GM21723 (cell line): ENCODE measurements at regions not wholly inside any gene's neighbourhood (a gene's known extent, or its start where the extent isn't known, plus 50 kb on each side); places are given as distances from the start of the nearest gene placed in this dataset.

Source experiments
- ATAC-seq: cut with Tn5 transposase; IDR thresholded peaks from one replicate; pipeline ENCODE4 v1.9.1; 2021; ENCODE audit warnings: mild to moderate bottlenecking, moderate library complexity; ENCODE audit not compliant: unreplicated experiment

GRCh38 chr1:38347446-38348175 lies 301.0 kb upstream of the POU3F1 start:
- ATAC-seq = no peak

- ATAC-seq = no peak
Measured at GRCh38 chr1:38344716-38345115, 298.1 kb upstream of the POU3F1 start.

GRCh38 chr1:38341694-38342093 lies 295.1 kb upstream of the POU3F1 start:
- ATAC-seq = no peak

- ATAC-seq = no peak
Measured at GRCh38 chr1:38340409-38340808, 293.8 kb upstream of the POU3F1 start.

GRCh38 chr1:38337711-38338110 lies 291.1 kb upstream of the POU3F1 start:
- no peak for ATAC-seq

GRCh38 chr1:38336961-38337360 lies 290.4 kb upstream of the POU3F1 start:
- ATAC-seq = no peak

- no peak for ATAC-seq
Measured at GRCh38 chr1:38336301-38336923, 289.8 kb upstream of the POU3F1 start.

GRCh38 chr1:38334930-38335592 lies 288.5 kb upstream of the POU3F1 start:
- ATAC-seq = no peak

- ATAC-seq = no peak
Measured at GRCh38 chr1:38332649-38333310, 286.2 kb upstream of the POU3F1 start.

GRCh38 chr1:38331496-38332210 lies 285.1 kb upstream of the POU3F1 start:
- ATAC-seq = no peak

GRCh38 chr1:38330799-38331198 lies 284.2 kb upstream of the POU3F1 start:
- ATAC-seq = no peak

GRCh38 chr1:38329644-38330043 lies 283.1 kb upstream of the POU3F1 start:
- ATAC-seq = no peak

GRCh38 chr1:38328278-38329035 lies 281.9 kb upstream of the POU3F1 start:
- no peak for ATAC-seq

GRCh38 chr1:38327559-38327973 lies 281.0 kb upstream of the POU3F1 start:
- ATAC-seq = no peak

GRCh38 chr1:38326856-38327255 lies 280.3 kb upstream of the POU3F1 start:
- no peak for ATAC-seq

- ATAC-seq = no peak
Measured at GRCh38 chr1:38326135-38326534, 279.5 kb upstream of the POU3F1 start.

GRCh38 chr1:38312753-38313152 lies 266.2 kb upstream of the POU3F1 start:
- ATAC-seq = no peak

- ATAC-seq = no peak
Measured at GRCh38 chr1:38310079-38310478, 263.5 kb upstream of the POU3F1 start.

- ATAC-seq = no peak
Measured at GRCh38 chr1:38308780-38309179, 262.2 kb upstream of the POU3F1 start.

- no peak for ATAC-seq
Measured at GRCh38 chr1:38305666-38306065, 259.1 kb upstream of the POU3F1 start.
